Duodenal mucosa (tissue), 2 donors: ENCODE measurements at regions not wholly inside any gene's neighbourhood (a gene's known extent, or its start where the extent isn't known, plus 50 kb on each side); places are given as distances from the start of the nearest gene placed in this dataset.

ENCODE experiments used
- H3K27ac ChIP-seq: one replicate; pipeline ENCODE4 v1.7.0; 2013; ENCODE audit warnings: low read depth, low read length
- H3K27me3 ChIP-seq, 2 donors: one replicate each; pipeline ENCODE4 v1.7.0; 2013; ENCODE audit warnings: low read length in 2 of 2, control low read depth in 1 of 2; ENCODE audit not compliant: insufficient read depth in 2 of 2, control insufficient read depth in 1 of 2
- H3K36me3 ChIP-seq, 2 donors: one replicate each; pipeline ENCODE4 v1.7.0; 2013; ENCODE audit warnings: low read length in 2 of 2, control low read depth in 1 of 2; ENCODE audit not compliant: insufficient read depth in 2 of 2, control insufficient read depth in 1 of 2
- H3K4me1 ChIP-seq, 2 donors: one replicate each; pipeline ENCODE4 v1.7.0; 2013; ENCODE audit warnings: low read length in 2 of 2, control low read depth in 1 of 2; ENCODE audit not compliant: insufficient read depth in 2 of 2, control insufficient read depth in 1 of 2
- H3K4me3 ChIP-seq, 2 donors: one replicate each; pipeline ENCODE4 v1.7.0; 2013; ENCODE audit warnings: low read length in 2 of 2, low read depth in 1 of 2
- H3K9ac ChIP-seq, 2 donors: one replicate each; pipeline ENCODE4 v1.7.0; 2013; ENCODE audit warnings: low read length in 2 of 2, low read depth in 1 of 2
- H3K9me3 ChIP-seq, 2 donors: one replicate each; pipeline ENCODE4 v1.7.0; 2013; ENCODE audit warnings: low read length in 2 of 2, control low read depth in 1 of 2; ENCODE audit not compliant: control insufficient read depth in 1 of 2

GRCh38 chr4:64216741-64217140 lies 192.5 kb downstream of the TECRL start:
- H3K9ac ChIP-seq: no peak overlapping the region
- no peaks in the 10 kb centered on the region for H3K4me1 ChIP-seq
- no peaks in the 10 kb centered on the region for H3K27me3 ChIP-seq
- no peak overlapping the region for H3K4me3 ChIP-seq
- H3K36me3 ChIP-seq: no peaks in the 10 kb centered on the region
- peaks cover 0 to 4% of the 10 kb centered on the region in 2 donors for H3K9me3 ChIP-seq
- no peak overlapping the region for H3K27ac ChIP-seq

- no peak overlapping the region for H3K27ac ChIP-seq
- no peaks in the 10 kb centered on the region for H3K36me3 ChIP-seq
- H3K9me3 ChIP-seq: peaks cover 13 to 15% of the 10 kb centered on the region in 2 donors
- H3K4me1 ChIP-seq: no peaks in the 10 kb centered on the region
- no peaks in the 10 kb centered on the region for H3K27me3 ChIP-seq
- H3K4me3 ChIP-seq: no peak overlapping the region
- H3K9ac ChIP-seq: no peak overlapping the region
These were observed 203.9 kb downstream of the TECRL start for GRCh38 chr4:64205376-64205775.

- H3K36me3 ChIP-seq: no peaks in the 10 kb centered on the region
- no peak overlapping the region for H3K9ac ChIP-seq
These were observed 209.2 kb downstream of the TECRL start for GRCh38 chr4:64200001-64200555.

GRCh38 chr4:64195582-64195981 lies 213.7 kb downstream of the TECRL start:
- Histone ChIP-seq H3K27ac (no peak overlapping the region), H3K9ac (no peak overlapping the region)

More at GRCh38 chr4:64200001-64200555, 209.2 kb downstream of the TECRL start:
- Histone ChIP-seq H3K27ac (no peak overlapping the region), H3K4me3 (no peak overlapping the region), H3K9me3 (no peaks in the 10 kb centered on the region), H3K4me1 (no peaks in the 10 kb centered on the region), H3K27me3 (no peaks in the 10 kb centered on the region)

GRCh38 chr4:64192731-64193412 lies 216.4 kb downstream of the TECRL start:
- Histone ChIP-seq H3K4me3 (no peak overlapping the region), H3K27ac (no peak overlapping the region), H3K9me3 (peaks cover 2 to 9% of the 10 kb centered on the region in 2 donors), H3K9ac (no peak overlapping the region), H3K4me1 (no peaks in the 10 kb centered on the region), H3K27me3 (no peaks in the 10 kb centered on the region), H3K36me3 (no peaks in the 10 kb centered on the region)

More at GRCh38 chr4:64195582-64195981, 213.7 kb downstream of the TECRL start:
- no peaks in the 10 kb centered on the region for H3K4me1 ChIP-seq
- no peak overlapping the region for H3K4me3 ChIP-seq
- peaks cover 2 to 9% of the 10 kb centered on the region in 2 donors for H3K9me3 ChIP-seq
- H3K27me3 ChIP-seq: no peaks in the 10 kb centered on the region
- no peaks in the 10 kb centered on the region for H3K36me3 ChIP-seq

GRCh38 chr4:64174247-64174882 lies 234.9 kb downstream of the TECRL start:
- Histone ChIP-seq H3K9me3 (peaks cover 4 to 11% of the 10 kb centered on the region in 2 donors), H3K4me1 (no peaks in the 10 kb centered on the region), H3K36me3 (no peaks in the 10 kb centered on the region), H3K27me3 (no peaks in the 10 kb centered on the region), H3K9ac (no peak overlapping the region), H3K4me3 (no peak overlapping the region), H3K27ac (no peak overlapping the region)

GRCh38 chr4:64166365-64166764 lies 242.9 kb downstream of the TECRL start:
- Histone ChIP-seq H3K36me3 (no peaks in the 10 kb centered on the region), H3K9ac (no peak overlapping the region), H3K4me1 (no peaks in the 10 kb centered on the region), H3K27me3 (no peaks in the 10 kb centered on the region), H3K4me3 (no peak overlapping the region), H3K27ac (no peak overlapping the region), H3K9me3 (no peaks in the 10 kb centered on the region)

- Histone ChIP-seq H3K27ac (no peak overlapping the region), H3K36me3 (no peaks in the 10 kb centered on the region), H3K9ac (no peak overlapping the region), H3K4me3 (no peak overlapping the region), H3K9me3 (peaks cover 0 to 10% of the 10 kb centered on the region in 2 donors), H3K4me1 (no peaks in the 10 kb centered on the region), H3K27me3 (no peaks in the 10 kb centered on the region)
These were observed 250.5 kb downstream of the TECRL start for GRCh38 chr4:64158648-64159326.

- Histone ChIP-seq H3K9me3 (peaks cover 0 to 10% of the 10 kb centered on the region in 2 donors), H3K4me1 (no peaks in the 10 kb centered on the region), H3K36me3 (no peaks in the 10 kb centered on the region), H3K4me3 (no peak overlapping the region), H3K27ac (no peak overlapping the region), H3K9ac (no peak overlapping the region), H3K27me3 (no peaks in the 10 kb centered on the region)
These were observed 251.9 kb downstream of the TECRL start for GRCh38 chr4:64157397-64157796.

- Histone ChIP-seq H3K27me3 (no peaks in the 10 kb centered on the region), H3K4me1 (no peaks in the 10 kb centered on the region), H3K4me3 (no peak overlapping the region), H3K36me3 (no peaks in the 10 kb centered on the region), H3K27ac (no peak overlapping the region), H3K9me3 (peaks cover 4 to 10% of the 10 kb centered on the region in 2 donors), H3K9ac (no peak overlapping the region)
These were observed 253.0 kb downstream of the TECRL start for GRCh38 chr4:64156253-64156652.
